ENCODE measurements at regions not wholly inside any gene's neighbourhood (a gene's known extent, or its start where the extent isn't known, plus 50 kb on each side); places are given as distances from the start of the nearest gene placed in this dataset.

GRCh38 chr13:32938314-32938713, 77.9 kb upstream of the KL start:
- TF ChIP-seq GATA2 (IDR thresholded peaks at IDR 0.05; ENCODE audit: low read depth, low read length) (no peak), GATA3 (IDR thresholded peaks at IDR 0.05; ENCODE audit: low read depth, low read length) (no peak)

Measured in SH-SY5Y (cell line).